OCI-LY7 (cell line): ENCODE measurements at regions not wholly inside any gene's neighbourhood (a gene's known extent, or its start where the extent isn't known, plus 50 kb on each side); places are given as distances from the start of the nearest gene placed in this dataset.

ENCODE experiments used
- BruUV-seq: library from RNA; stranded (reverse); fragments of 400-500 nt; replicated peaks from 2 replicates; lab custom pipeline; 2021; lab: Mats Ljungman, UMichigan
- CTCF ChIA-PET: fragments of 300-600 bp; sonication (Branson Sonifier 250); formaldehyde crosslinking; loops from one replicate; lab custom pipeline; 2022; ENCODE audit warnings: antibody characterized with exemption; ENCODE audit not compliant: unreplicated experiment; lab: Charles Lee
- POLR2A ChIA-PET: fragments of 300-600 bp; sonication (Branson Sonifier 250); formaldehyde crosslinking; loops from one replicate; lab custom pipeline; 2022; ENCODE audit warnings: antibody characterized with exemption; lab: Charles Lee
- DNase-seq: peaks from one replicate; pipeline ENCODE4 v3.0.0-alpha.2; 2015; ENCODE audit warnings: low spot score
- H2AFZ ChIP-seq: fragments of 200-600 bp; sonication (generic), shearing (Covaris generic); 2 replicates; pipeline ENCODE4 v1.6.1; 2014; ENCODE audit warnings: mild to moderate bottlenecking, antibody characterized with exemption, low read length, moderate library complexity
- H3K27ac ChIP-seq: fragments of 200-600 bp; sonication (generic); 2 replicates; pipeline ENCODE4 v1.5.1; 2014; ENCODE audit warnings: mixed run types, low read depth, mild to moderate bottlenecking, moderate library complexity, low read length, inconsistent platforms; ENCODE audit not compliant: poor library complexity, severe bottlenecking
- H3K36me3 ChIP-seq: fragments of 200-600 bp; sonication (generic); 2 replicates; pipeline ENCODE4 v1.6.1; 2014; ENCODE audit warnings: mild to moderate bottlenecking, antibody characterized with exemption, low read length, moderate library complexity, mixed read lengths; ENCODE audit not compliant: insufficient read depth
- H3K4me1 ChIP-seq: fragments of 200-600 bp; sonication (generic); 2 replicates; pipeline ENCODE4 v1.5.1; 2014; ENCODE audit warnings: mild to moderate bottlenecking, low read length; ENCODE audit not compliant: insufficient read depth, poor library complexity, severe bottlenecking
- H3K4me2 ChIP-seq: fragments of 200-600 bp; sonication (generic); 2 replicates; pipeline ENCODE4 v1.6.1; 2014; ENCODE audit warnings: mild to moderate bottlenecking, low read length
- H3K4me3 ChIP-seq: fragments of 200-600 bp; sonication (generic); 2 replicates; pipeline ENCODE4 v1.5.1; 2014; ENCODE audit warnings: mild to moderate bottlenecking, low read depth, low read length; ENCODE audit not compliant: poor library complexity, severe bottlenecking
- H3K79me2 ChIP-seq: fragments of 200-600 bp; sonication (generic); 2 replicates; pipeline ENCODE4 v1.6.1; 2016; ENCODE audit warnings: low read depth, mild to moderate bottlenecking, low read length, moderate library complexity, mixed read lengths; ENCODE audit not compliant: insufficient read depth
- H3K9me2 ChIP-seq: fragments of 200-600 bp; sonication (generic); 2 replicates; pipeline ENCODE4 v1.6.1; 2016; ENCODE audit warnings: mild to moderate bottlenecking, low read length, mixed read lengths; ENCODE audit not compliant: insufficient read depth
- H3K9me3 ChIP-seq: fragments of 200-600 bp; sonication (generic); 2 replicates; pipeline ENCODE4 v1.6.1; 2014; ENCODE audit warnings: mild to moderate bottlenecking, mixed run types, low read length, mixed read lengths
- H4K20me1 ChIP-seq: fragments of 200-600 bp; sonication (generic); 2 replicates; pipeline ENCODE4 v1.6.1; 2014; ENCODE audit warnings: mild to moderate bottlenecking, antibody characterized with exemption, low read length, moderate library complexity, mixed read lengths; ENCODE audit not compliant: insufficient read depth
- EZH2phosphoT487 ChIP-seq: fragments of 200-600 bp; sonication (generic); IDR thresholded peaks from 2 replicates; pipeline ENCODE4 v1.6.1; 2018; ENCODE audit warnings: low read depth, borderline replicate concordance, mild to moderate bottlenecking, mixed run types, antibody characterized with exemption, low read length, moderate library complexity, mixed read lengths
- intact Hi-C: fragments of 100-400 bp; cut with micrococcal nuclease; formaldehyde crosslinking; loops from one replicate; pipeline ENCODE4 v1.10.0; 2022; ENCODE audit not compliant: unreplicated experiment
- TF ChIP-seq, protein P1 (sequence below): fragments of 200-600 bp; sonication (generic); conservative IDR thresholded peaks from 2 replicates; pipeline ENCODE4 v1.5.1; 2014; ENCODE audit warnings: mild to moderate bottlenecking, antibody characterized with exemption, low read length, moderate library complexity, mixed read lengths

DNA sequence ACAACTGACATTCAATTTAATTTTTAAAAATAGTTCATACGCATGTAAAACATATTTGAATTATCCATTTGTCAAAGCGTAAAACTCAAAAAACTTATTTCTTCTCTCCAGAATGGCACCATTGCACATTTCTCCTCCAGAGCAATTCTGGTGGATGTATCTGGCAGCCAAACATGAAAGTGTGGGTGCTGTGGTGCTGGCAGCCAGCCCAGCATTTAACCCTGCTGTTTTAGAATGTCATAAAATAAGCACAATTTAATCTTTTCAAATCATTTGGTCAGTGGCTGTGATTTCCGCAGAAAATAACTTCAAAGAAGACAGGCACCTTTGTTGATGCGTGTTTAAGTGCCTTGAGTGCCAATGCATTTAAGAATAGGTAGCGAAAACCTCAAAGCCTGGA is 302.7 kb upstream of the MEOX2 start:
- no peak overlapping the region for H3K4me3 ChIP-seq
- ChIA-PET CTCF (no interaction called here), POLR2A (no interaction called here)
- no peak for DNase-seq
- no peak for TF ChIP-seq EZH2phosphoT487
- TF ChIP-seq, protein P1, sequence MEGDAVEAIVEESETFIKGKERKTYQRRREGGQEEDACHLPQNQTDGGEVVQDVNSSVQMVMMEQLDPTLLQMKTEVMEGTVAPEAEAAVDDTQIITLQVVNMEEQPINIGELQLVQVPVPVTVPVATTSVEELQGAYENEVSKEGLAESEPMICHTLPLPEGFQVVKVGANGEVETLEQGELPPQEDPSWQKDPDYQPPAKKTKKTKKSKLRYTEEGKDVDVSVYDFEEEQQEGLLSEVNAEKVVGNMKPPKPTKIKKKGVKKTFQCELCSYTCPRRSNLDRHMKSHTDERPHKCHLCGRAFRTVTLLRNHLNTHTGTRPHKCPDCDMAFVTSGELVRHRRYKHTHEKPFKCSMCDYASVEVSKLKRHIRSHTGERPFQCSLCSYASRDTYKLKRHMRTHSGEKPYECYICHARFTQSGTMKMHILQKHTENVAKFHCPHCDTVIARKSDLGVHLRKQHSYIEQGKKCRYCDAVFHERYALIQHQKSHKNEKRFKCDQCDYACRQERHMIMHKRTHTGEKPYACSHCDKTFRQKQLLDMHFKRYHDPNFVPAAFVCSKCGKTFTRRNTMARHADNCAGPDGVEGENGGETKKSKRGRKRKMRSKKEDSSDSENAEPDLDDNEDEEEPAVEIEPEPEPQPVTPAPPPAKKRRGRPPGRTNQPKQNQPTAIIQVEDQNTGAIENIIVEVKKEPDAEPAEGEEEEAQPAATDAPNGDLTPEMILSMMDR: no peak
- no TSS peak for BruUV-seq
- no peaks in the 10 kb centered on the region for H3K36me3 ChIP-seq
- H4K20me1 ChIP-seq: no peaks in the 10 kb centered on the region
- H3K9me3 ChIP-seq: no peaks in the 10 kb centered on the region
- H3K4me2 ChIP-seq: no peak overlapping the region
- H3K27ac ChIP-seq: no peak overlapping the region
- H3K4me1 ChIP-seq: no peaks in the 10 kb centered on the region
- no peaks in the 10 kb centered on the region for H3K9me2 ChIP-seq
- intact Hi-C loops: no loop called here
- H2AFZ ChIP-seq: no peak overlapping the region
- H3K79me2 ChIP-seq: no peaks in the 10 kb centered on the region

GRCh38 chr7:15985587-15986384 is 299.3 kb upstream of the MEOX2 start:
- Histone ChIP-seq H3K4me2 (no peak overlapping the region), H3K4me3 (no peak overlapping the region), H4K20me1 (no peaks in the 10 kb centered on the region), H3K79me2 (no peaks in the 10 kb centered on the region), H3K4me1 (no peaks in the 10 kb centered on the region), H3K27ac (no peak overlapping the region), H2AFZ (no peak overlapping the region), H3K9me3 (no peaks in the 10 kb centered on the region), H3K9me2 (no peaks in the 10 kb centered on the region), H3K36me3 (no peaks in the 10 kb centered on the region)
- ChIA-PET POLR2A (interaction anchor here (0.5 to 0.6 kb wide), 2 partner anchors 120 to 639 kb away, joined by 4 read pairs; no protein-coding TSS in a partner anchor), CTCF (no interaction called here)
- BruUV-seq: no TSS peak
- no peak for TF ChIP-seq EZH2phosphoT487
- TF ChIP-seq, protein P1: no peak
- no peak for DNase-seq
- intact Hi-C loops: no loop called here

- H2AFZ ChIP-seq: no peak overlapping the region
- H3K79me2 ChIP-seq: no peaks in the 10 kb centered on the region
- BruUV-seq: no TSS peak
- intact Hi-C loops: no loop called here
- no peak for DNase-seq
- H3K4me3 ChIP-seq: no peak overlapping the region
- no peaks in the 10 kb centered on the region for H3K9me3 ChIP-seq
- TF ChIP-seq, protein P1: no peak
- no peak for TF ChIP-seq EZH2phosphoT487
- ChIA-PET CTCF (no interaction called here), POLR2A (no interaction called here)
- no peak overlapping the region for H3K4me2 ChIP-seq
- H3K27ac ChIP-seq: no peak overlapping the region
- H4K20me1 ChIP-seq: no peaks in the 10 kb centered on the region
- H3K9me2 ChIP-seq: no peaks in the 10 kb centered on the region
- H3K4me1 ChIP-seq: no peaks in the 10 kb centered on the region
- H3K36me3 ChIP-seq: no peaks in the 10 kb centered on the region
Observed at GRCh38 chr7:15977663-15978062, 291.2 kb upstream of the MEOX2 start.
